ENCODE measurements at regions not wholly inside any gene's neighbourhood (a gene's known extent, or its start where the extent isn't known, plus 50 kb on each side); places are given as distances from the start of the nearest gene placed in this dataset.

DNA sequence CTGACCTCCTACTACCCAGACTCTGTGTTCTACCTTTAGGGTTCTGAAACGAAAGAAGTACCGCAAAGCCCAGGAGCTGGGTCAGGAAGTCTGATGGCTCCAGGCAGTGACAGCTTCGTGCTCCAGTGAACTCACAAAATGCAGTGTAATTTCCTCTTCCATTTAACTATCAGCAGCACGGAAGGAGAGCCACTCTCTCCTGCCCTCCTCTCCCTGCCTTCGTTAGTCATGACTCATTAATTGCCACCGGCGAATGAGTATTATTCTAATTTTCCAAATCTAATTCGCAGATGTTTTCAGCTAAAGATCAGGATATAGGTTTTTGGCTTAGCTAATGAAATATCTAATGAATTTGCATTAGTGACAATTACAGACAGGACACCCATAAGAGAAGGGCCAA is 1262.0 kb downstream of the TYW1 start:
- Histone ChIP-seq H3K4me3 (ENCODE audit: low read depth in 1 of 3, low read length in 3 of 3) (no peak overlapping the region), H3K4me1 (ENCODE audit: control insufficient read depth in 4 of 4, insufficient read depth in 4 of 4, low read length in 3 of 4) (no peaks in the 10 kb centered on the region), H3K27me3 (ENCODE audit: control insufficient read depth in 4 of 4, insufficient read depth in 4 of 4, low read length in 3 of 4) (peaks cover 0 to 2% (median 0%) of the 10 kb centered on the region in 4 donors), H3K27ac (ENCODE audit: low read depth in 1 of 2, low read length in 2 of 2) (no peak overlapping the region), H3K36me3 (ENCODE audit: control insufficient read depth in 4 of 4, insufficient read depth in 3 of 4, low read depth in 1 of 4, low read length in 3 of 4) (no peaks in the 10 kb centered on the region), H3K9me3 (ENCODE audit: control insufficient read depth in 4 of 4, low read length in 3 of 4) (no peaks in the 10 kb centered on the region), H3K9ac (ENCODE audit: low read depth in 1 of 2, low read length in 2 of 2) (no peak overlapping the region)
- DNase-seq (ENCODE audit: low spot score): no peak
- no peak for TF ChIP-seq HNF4A (conservative IDR thresholded peaks at IDR 0.05)
- no peak for TF ChIP-seq TAF1 (conservative IDR thresholded peaks at IDR 0.05)
- TF ChIP-seq FOXA1 (IDR thresholded peaks at IDR 0.05): no peak
- no peak for TF ChIP-seq EGR1 (IDR thresholded peaks at IDR 0.05; ENCODE audit: low read depth in 2 of 2)
- TF ChIP-seq, protein P1, sequence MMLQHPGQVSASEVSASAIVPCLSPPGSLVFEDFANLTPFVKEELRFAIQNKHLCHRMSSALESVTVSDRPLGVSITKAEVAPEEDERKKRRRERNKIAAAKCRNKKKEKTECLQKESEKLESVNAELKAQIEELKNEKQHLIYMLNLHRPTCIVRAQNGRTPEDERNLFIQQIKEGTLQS (IDR thresholded peaks at IDR 0.05): no peak
- 55% methylated on average over 8 of the region's 8 CpGs for WGBS

- DNase-seq (ENCODE audit: low spot score): no peak
- Histone ChIP-seq H3K4me3 (ENCODE audit: low read depth in 1 of 3, low read length in 3 of 3) (peak overlapping the region in 1 of 3 donors; percentile 5), H3K4me1 (ENCODE audit: control insufficient read depth in 4 of 4, insufficient read depth in 4 of 4, low read length in 3 of 4) (no peaks in the 10 kb centered on the region), H3K9ac (ENCODE audit: low read depth in 1 of 2, low read length in 2 of 2) (no peak overlapping the region), H3K27ac (ENCODE audit: low read depth in 1 of 2, low read length in 2 of 2) (no peak overlapping the region), H3K36me3 (ENCODE audit: control insufficient read depth in 4 of 4, insufficient read depth in 3 of 4, low read depth in 1 of 4, low read length in 3 of 4) (no peaks in the 10 kb centered on the region), H3K27me3 (ENCODE audit: control insufficient read depth in 4 of 4, insufficient read depth in 4 of 4, low read length in 3 of 4) (peaks cover 0 to 3% (median 0%) of the 10 kb centered on the region in 4 donors), H3K9me3 (ENCODE audit: control insufficient read depth in 4 of 4, low read length in 3 of 4) (peaks cover 4 to 25% (median 16%) of the 10 kb centered on the region in 4 donors)
- no peak for TF ChIP-seq CTCF (IDR thresholded peaks at IDR 0.05; ENCODE audit: low read depth, low read length, missing input control)
- no peak for TF ChIP-seq RAD21 (IDR thresholded peaks at IDR 0.05)
- TF ChIP-seq NR2F2 (IDR thresholded peaks at IDR 0.05): no peak
- no peak for TF ChIP-seq EGR1 (IDR thresholded peaks at IDR 0.05; ENCODE audit: low read depth in 2 of 2)
- TF ChIP-seq, protein P2, sequence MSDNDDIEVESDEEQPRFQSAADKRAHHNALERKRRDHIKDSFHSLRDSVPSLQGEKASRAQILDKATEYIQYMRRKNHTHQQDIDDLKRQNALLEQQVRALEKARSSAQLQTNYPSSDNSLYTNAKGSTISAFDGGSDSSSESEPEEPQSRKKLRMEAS (IDR thresholded peaks at IDR 0.05): no peak
- no peak for TF ChIP-seq JUND (IDR thresholded peaks at IDR 0.05)
- TF ChIP-seq GABPA (IDR thresholded peaks at IDR 0.05 in 1 of 2, conservative IDR thresholded peaks at IDR 0.05 in 1 of 2): no peak
- TF ChIP-seq FOXA1 (IDR thresholded peaks at IDR 0.05): no peak
- TF ChIP-seq HNF4G (IDR thresholded peaks at IDR 0.05): no peak
- no peak for TF ChIP-seq YY1 (IDR thresholded peaks at IDR 0.05)
- TF ChIP-seq, protein P1 (IDR thresholded peaks at IDR 0.05): no peak
- no peak for TF ChIP-seq FOXA2 (IDR thresholded peaks at IDR 0.05)
- TF ChIP-seq, protein P3, sequence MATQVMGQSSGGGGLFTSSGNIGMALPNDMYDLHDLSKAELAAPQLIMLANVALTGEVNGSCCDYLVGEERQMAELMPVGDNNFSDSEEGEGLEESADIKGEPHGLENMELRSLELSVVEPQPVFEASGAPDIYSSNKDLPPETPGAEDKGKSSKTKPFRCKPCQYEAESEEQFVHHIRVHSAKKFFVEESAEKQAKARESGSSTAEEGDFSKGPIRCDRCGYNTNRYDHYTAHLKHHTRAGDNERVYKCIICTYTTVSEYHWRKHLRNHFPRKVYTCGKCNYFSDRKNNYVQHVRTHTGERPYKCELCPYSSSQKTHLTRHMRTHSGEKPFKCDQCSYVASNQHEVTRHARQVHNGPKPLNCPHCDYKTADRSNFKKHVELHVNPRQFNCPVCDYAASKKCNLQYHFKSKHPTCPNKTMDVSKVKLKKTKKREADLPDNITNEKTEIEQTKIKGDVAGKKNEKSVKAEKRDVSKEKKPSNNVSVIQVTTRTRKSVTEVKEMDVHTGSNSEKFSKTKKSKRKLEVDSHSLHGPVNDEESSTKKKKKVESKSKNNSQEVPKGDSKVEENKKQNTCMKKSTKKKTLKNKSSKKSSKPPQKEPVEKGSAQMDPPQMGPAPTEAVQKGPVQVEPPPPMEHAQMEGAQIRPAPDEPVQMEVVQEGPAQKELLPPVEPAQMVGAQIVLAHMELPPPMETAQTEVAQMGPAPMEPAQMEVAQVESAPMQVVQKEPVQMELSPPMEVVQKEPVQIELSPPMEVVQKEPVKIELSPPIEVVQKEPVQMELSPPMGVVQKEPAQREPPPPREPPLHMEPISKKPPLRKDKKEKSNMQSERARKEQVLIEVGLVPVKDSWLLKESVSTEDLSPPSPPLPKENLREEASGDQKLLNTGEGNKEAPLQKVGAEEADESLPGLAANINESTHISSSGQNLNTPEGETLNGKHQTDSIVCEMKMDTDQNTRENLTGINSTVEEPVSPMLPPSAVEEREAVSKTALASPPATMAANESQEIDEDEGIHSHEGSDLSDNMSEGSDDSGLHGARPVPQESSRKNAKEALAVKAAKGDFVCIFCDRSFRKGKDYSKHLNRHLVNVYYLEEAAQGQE (IDR thresholded peaks at IDR 0.05): no peak
- TF ChIP-seq TAF1 (conservative IDR thresholded peaks at IDR 0.05): no peak
- WGBS: 30% methylated on average over 3 of the region's 3 CpGs
Observed at GRCh38 chr7:68265258-68265657, 1268.6 kb downstream of the TYW1 start.
